ENCODE measurements at regions not wholly inside any gene's neighbourhood (a gene's known extent, or its start where the extent isn't known, plus 50 kb on each side); places are given as distances from the start of the nearest gene placed in this dataset.

GRCh38 chr10:45136256-45136655 lies 135.5 kb downstream of the ZNF22 start:
- no peak for TF ChIP-seq CTCF (IDR thresholded peaks at IDR 0.05; ENCODE audit: poor library complexity)
- TF ChIP-seq EZH2phosphoT487 (IDR thresholded peaks at IDR 0.05; ENCODE audit: low read depth, severe bottlenecking, unreplicated experiment) = no peak
- TF ChIP-seq EZH2 (IDR thresholded peaks at IDR 0.05; ENCODE audit: borderline replicate concordance) = no peak

Measured in hepatocyte (in vitro differentiated cells).